ENCODE measurements at regions not wholly inside any gene's neighbourhood (a gene's known extent, or its start where the extent isn't known, plus 50 kb on each side); places are given as distances from the start of the nearest gene placed in this dataset.

- peaks cover 0 to 2% (median 0%) of the 10 kb centered on the region in 7 donors for H3K9me3 Mint-ChIP-seq
- H3K36me3 Mint-ChIP-seq = no peaks in the 10 kb centered on the region
- H3K27ac Mint-ChIP-seq = peak overlapping the region in 1 of 6 donors; percentile 1
- H3K27me3 Mint-ChIP-seq = peaks cover 12 to 28% (median 15%) of the 10 kb centered on the region in 3 donors
- ATAC-seq (ENCODE audit: low read depth in 2 of 2) (peak; percentile 42 to 60), DNase-seq (no peak)
- H3K4me1 Mint-ChIP-seq = peaks cover 26 to 37% (median 31%) of the 10 kb centered on the region in 3 donors
- H3K4me3 Mint-ChIP-seq = no peak overlapping the region
Measured at GRCh38 chr13:30121666-30122065, 185.7 kb downstream of the KATNAL1 start.

GRCh38 chr13:30121244-30121643, 186.1 kb downstream of the KATNAL1 start:
- Mint-ChIP-seq H3K4me1 (peaks cover 26 to 38% (median 31%) of the 10 kb centered on the region in 3 donors), H3K27me3 (peaks cover 12 to 32% (median 19%) of the 10 kb centered on the region in 3 donors), H3K36me3 (no peaks in the 10 kb centered on the region), H3K27ac (peak overlapping the region in 1 of 6 donors; percentile 1), H3K4me3 (peak overlapping the region in 1 of 8 donors; percentile 8), H3K9me3 (peaks cover 0 to 2% (median 0%) of the 10 kb centered on the region in 7 donors)
- DNase-seq (no peak), ATAC-seq (ENCODE audit: low read depth in 2 of 2) (no peak)

- ATAC-seq (ENCODE audit: low read depth in 2 of 2) (peak in 1 of 2 donors; percentile 28), DNase-seq (no peak)
- peaks cover 0 to 2% (median 0%) of the 10 kb centered on the region in 7 donors for H3K9me3 Mint-ChIP-seq
- H3K4me1 Mint-ChIP-seq = peaks cover 27 to 42% (median 31%) of the 10 kb centered on the region in 3 donors
- no peaks in the 10 kb centered on the region for H3K36me3 Mint-ChIP-seq
- no peak overlapping the region for H3K4me3 Mint-ChIP-seq
- no peak overlapping the region for H3K27ac Mint-ChIP-seq
- peaks cover 18 to 36% (median 23%) of the 10 kb centered on the region in 3 donors for H3K27me3 Mint-ChIP-seq
Measured at GRCh38 chr13:30120133-30120822, 187.1 kb downstream of the KATNAL1 start.

- no peak overlapping the region for H3K4me3 Mint-ChIP-seq
- ATAC-seq (ENCODE audit: low read depth in 2 of 2) = no peak
- no peak for DNase-seq
- H3K27me3 Mint-ChIP-seq = peaks cover 18 to 36% (median 23%) of the 10 kb centered on the region in 3 donors
- H3K27ac Mint-ChIP-seq = peak overlapping the region in 1 of 6 donors; percentile 16
- H3K9me3 Mint-ChIP-seq = peaks cover 0 to 2% (median 0%) of the 10 kb centered on the region in 7 donors
- H3K4me1 Mint-ChIP-seq = peaks cover 31 to 47% (median 35%) of the 10 kb centered on the region in 3 donors
- no peaks in the 10 kb centered on the region for H3K36me3 Mint-ChIP-seq
Measured at GRCh38 chr13:30119476-30119875, 187.9 kb downstream of the KATNAL1 start.

GRCh38 chr13:30116379-30116778, 191.0 kb downstream of the KATNAL1 start:
- Mint-ChIP-seq H3K4me1 (peaks cover 28 to 38% (median 34%) of the 10 kb centered on the region in 3 donors), H3K27me3 (peaks cover 18 to 36% (median 23%) of the 10 kb centered on the region in 3 donors), H3K36me3 (no peaks in the 10 kb centered on the region), H3K27ac (peak overlapping the region in 2 of 6 donors; percentile 29 to 61), H3K9me3 (peaks cover 0 to 2% (median 0%) of the 10 kb centered on the region in 7 donors), H3K4me3 (no peak overlapping the region)
- DNase-seq (no peak), ATAC-seq (ENCODE audit: low read depth in 2 of 2) (no peak)

- Mint-ChIP-seq H3K9me3 (peaks cover 0 to 2% (median 0%) of the 10 kb centered on the region in 7 donors), H3K4me3 (peak overlapping the region; percentile 57 to 85 (median 80)), H3K27ac (peak overlapping the region; percentile 21 to 76 (median 53)), H3K4me1 (peaks cover 20 to 32% (median 30%) of the 10 kb centered on the region in 3 donors), H3K27me3 (peaks cover 18 to 36% (median 23%) of the 10 kb centered on the region in 3 donors), H3K36me3 (no peaks in the 10 kb centered on the region)
- DNase-seq = no peak
- ATAC-seq (ENCODE audit: low read depth in 2 of 2) = no peak
Measured at GRCh38 chr13:30115257-30115600, 192.1 kb downstream of the KATNAL1 start.

GRCh38 chr13:30114571-30115256, 192.6 kb downstream of the KATNAL1 start:
- peaks cover 0 to 2% (median 0%) of the 10 kb centered on the region in 7 donors for H3K9me3 Mint-ChIP-seq
- peaks cover 15 to 29% (median 25%) of the 10 kb centered on the region in 3 donors for H3K4me1 Mint-ChIP-seq
- DNase-seq (peak; percentile 86), ATAC-seq (ENCODE audit: low read depth in 2 of 2) (peak; percentile 94 to 95)
- peak overlapping the region; percentile 21 to 82 (median 62) for H3K27ac Mint-ChIP-seq
- H3K36me3 Mint-ChIP-seq = no peaks in the 10 kb centered on the region
- peak overlapping the region; percentile 78 to 92 (median 84) for H3K4me3 Mint-ChIP-seq
- H3K27me3 Mint-ChIP-seq = peaks cover 18 to 30% (median 22%) of the 10 kb centered on the region in 3 donors

GRCh38 chr13:30113983-30114570, 193.3 kb downstream of the KATNAL1 start:
- peak overlapping the region; percentile 78 to 92 (median 84) for H3K4me3 Mint-ChIP-seq
- no peaks in the 10 kb centered on the region for H3K36me3 Mint-ChIP-seq
- peak overlapping the region in 1 of 6 donors; percentile 82 for H3K27ac Mint-ChIP-seq
- ATAC-seq (ENCODE audit: low read depth in 2 of 2) (no peak), DNase-seq (no peak)
- H3K4me1 Mint-ChIP-seq = peaks cover 11 to 24% (median 20%) of the 10 kb centered on the region in 3 donors
- H3K9me3 Mint-ChIP-seq = peaks cover 0 to 2% (median 0%) of the 10 kb centered on the region in 7 donors
- H3K27me3 Mint-ChIP-seq = peaks cover 16 to 24% (median 18%) of the 10 kb centered on the region in 3 donors

- peaks cover 14 to 22% (median 18%) of the 10 kb centered on the region in 3 donors for H3K27me3 Mint-ChIP-seq
- H3K27ac Mint-ChIP-seq = no peak overlapping the region
- peak overlapping the region in 7 of 8 donors; percentile 66 to 92 (median 82) for H3K4me3 Mint-ChIP-seq
- peaks cover 11 to 24% (median 20%) of the 10 kb centered on the region in 3 donors for H3K4me1 Mint-ChIP-seq
- ATAC-seq (ENCODE audit: low read depth in 2 of 2) (no peak), DNase-seq (no peak)
- H3K9me3 Mint-ChIP-seq = peaks cover 0 to 2% (median 0%) of the 10 kb centered on the region in 7 donors
- no peaks in the 10 kb centered on the region for H3K36me3 Mint-ChIP-seq
Measured at GRCh38 chr13:30113551-30113950, 193.8 kb downstream of the KATNAL1 start.

GRCh38 chr13:30112602-30113435, 194.5 kb downstream of the KATNAL1 start:
- H3K4me3 Mint-ChIP-seq = peak overlapping the region; percentile 63 to 87 (median 76)
- ATAC-seq (ENCODE audit: low read depth in 2 of 2) (peak; percentile 36 to 43), DNase-seq (peak; percentile 66)
- peak overlapping the region in 3 of 6 donors; percentile 17 to 30 (median 27) for H3K27ac Mint-ChIP-seq
- H3K27me3 Mint-ChIP-seq = peaks cover 8 to 15% (median 14%) of the 10 kb centered on the region in 3 donors
- H3K4me1 Mint-ChIP-seq = peaks cover 11 to 24% (median 20%) of the 10 kb centered on the region in 3 donors
- peaks cover 0 to 2% (median 0%) of the 10 kb centered on the region in 7 donors for H3K9me3 Mint-ChIP-seq
- H3K36me3 Mint-ChIP-seq = no peaks in the 10 kb centered on the region

GRCh38 chr13:30111810-30112209, 195.5 kb downstream of the KATNAL1 start:
- Mint-ChIP-seq H3K36me3 (no peaks in the 10 kb centered on the region), H3K27ac (peak overlapping the region in 1 of 6 donors; percentile 56), H3K4me3 (peak overlapping the region in 1 of 8 donors; percentile 20), H3K9me3 (no peaks in the 10 kb centered on the region), H3K27me3 (peaks cover 6 to 8% (median 8%) of the 10 kb centered on the region in 3 donors), H3K4me1 (peaks cover 11 to 24% (median 20%) of the 10 kb centered on the region in 3 donors)
- no peak for DNase-seq
- no peak for ATAC-seq (ENCODE audit: low read depth in 2 of 2)

- H3K27ac Mint-ChIP-seq = peak overlapping the region in 1 of 6 donors; percentile 3
- H3K36me3 Mint-ChIP-seq = no peaks in the 10 kb centered on the region
- H3K4me1 Mint-ChIP-seq = peaks cover 11 to 24% (median 15%) of the 10 kb centered on the region in 3 donors
- peak overlapping the region in 1 of 8 donors; percentile 9 for H3K4me3 Mint-ChIP-seq
- DNase-seq (no peak), ATAC-seq (ENCODE audit: low read depth in 2 of 2) (no peak)
- H3K9me3 Mint-ChIP-seq = no peaks in the 10 kb centered on the region
- no peaks in the 10 kb centered on the region for H3K27me3 Mint-ChIP-seq
Measured at GRCh38 chr13:30110301-30111070, 196.9 kb downstream of the KATNAL1 start.

Measured in naive B cell (primary cell).